ENCODE measurements at regions not wholly inside any gene's neighbourhood (a gene's known extent, or its start where the extent isn't known, plus 50 kb on each side); places are given as distances from the start of the nearest gene placed in this dataset.

DNA sequence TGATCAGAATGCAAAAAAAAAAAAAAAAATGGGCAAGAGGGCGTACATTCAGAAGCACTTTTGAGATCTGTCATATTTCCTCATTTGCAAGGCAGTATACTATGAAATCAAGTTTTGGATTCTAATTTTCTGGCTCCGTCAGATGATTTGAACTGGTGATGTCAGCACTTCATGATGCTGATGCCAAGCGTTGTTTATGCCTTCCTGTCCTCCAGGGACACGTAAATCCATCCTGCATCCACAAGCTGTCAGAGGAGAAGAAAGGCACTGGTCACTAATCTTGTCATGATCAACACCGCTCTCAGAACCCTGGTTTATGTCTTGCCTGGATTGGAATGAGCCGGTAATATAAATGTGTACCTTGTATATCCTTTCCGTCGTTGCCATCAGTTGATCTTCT is 152.1 kb upstream of the EPHA3 start:
- TF ChIP-seq, protein P1, sequence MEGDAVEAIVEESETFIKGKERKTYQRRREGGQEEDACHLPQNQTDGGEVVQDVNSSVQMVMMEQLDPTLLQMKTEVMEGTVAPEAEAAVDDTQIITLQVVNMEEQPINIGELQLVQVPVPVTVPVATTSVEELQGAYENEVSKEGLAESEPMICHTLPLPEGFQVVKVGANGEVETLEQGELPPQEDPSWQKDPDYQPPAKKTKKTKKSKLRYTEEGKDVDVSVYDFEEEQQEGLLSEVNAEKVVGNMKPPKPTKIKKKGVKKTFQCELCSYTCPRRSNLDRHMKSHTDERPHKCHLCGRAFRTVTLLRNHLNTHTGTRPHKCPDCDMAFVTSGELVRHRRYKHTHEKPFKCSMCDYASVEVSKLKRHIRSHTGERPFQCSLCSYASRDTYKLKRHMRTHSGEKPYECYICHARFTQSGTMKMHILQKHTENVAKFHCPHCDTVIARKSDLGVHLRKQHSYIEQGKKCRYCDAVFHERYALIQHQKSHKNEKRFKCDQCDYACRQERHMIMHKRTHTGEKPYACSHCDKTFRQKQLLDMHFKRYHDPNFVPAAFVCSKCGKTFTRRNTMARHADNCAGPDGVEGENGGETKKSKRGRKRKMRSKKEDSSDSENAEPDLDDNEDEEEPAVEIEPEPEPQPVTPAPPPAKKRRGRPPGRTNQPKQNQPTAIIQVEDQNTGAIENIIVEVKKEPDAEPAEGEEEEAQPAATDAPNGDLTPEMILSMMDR (IDR thresholded peaks at IDR 0.05; ENCODE audit: low read depth, low read length) = no peak
- no peak for TF ChIP-seq EZH2phosphoT487 (IDR thresholded peaks at IDR 0.05; ENCODE audit: low read depth)

Data from OCI-LY3 (cell line).